Duodenal mucosa (tissue), 2 donors: ENCODE measurements at regions not wholly inside any gene's neighbourhood (a gene's known extent, or its start where the extent isn't known, plus 50 kb on each side); places are given as distances from the start of the nearest gene placed in this dataset.
"Not testable (repeated sequence)": the region's sequence is repeated elsewhere in the genome, so short reads cannot be mapped to it uniquely, and the experiment has no call there.

Experiments used
- H3K27ac ChIP-seq: one replicate; pipeline ENCODE4 v1.7.0; 2013; ENCODE audit warnings: low read depth, low read length
- H3K27me3 ChIP-seq, 2 donors: one replicate each; pipeline ENCODE4 v1.7.0; 2013; ENCODE audit warnings: low read length in 2 of 2, control low read depth in 1 of 2; ENCODE audit not compliant: insufficient read depth in 2 of 2, control insufficient read depth in 1 of 2
- H3K36me3 ChIP-seq, 2 donors: one replicate each; pipeline ENCODE4 v1.7.0; 2013; ENCODE audit warnings: low read length in 2 of 2, control low read depth in 1 of 2; ENCODE audit not compliant: insufficient read depth in 2 of 2, control insufficient read depth in 1 of 2
- H3K4me1 ChIP-seq, 2 donors: one replicate each; pipeline ENCODE4 v1.7.0; 2013; ENCODE audit warnings: low read length in 2 of 2, control low read depth in 1 of 2; ENCODE audit not compliant: insufficient read depth in 2 of 2, control insufficient read depth in 1 of 2
- H3K4me3 ChIP-seq, 2 donors: one replicate each; pipeline ENCODE4 v1.7.0; 2013; ENCODE audit warnings: low read length in 2 of 2, low read depth in 1 of 2
- H3K9ac ChIP-seq, 2 donors: one replicate each; pipeline ENCODE4 v1.7.0; 2013; ENCODE audit warnings: low read length in 2 of 2, low read depth in 1 of 2
- H3K9me3 ChIP-seq, 2 donors: one replicate each; pipeline ENCODE4 v1.7.0; 2013; ENCODE audit warnings: low read length in 2 of 2, control low read depth in 1 of 2; ENCODE audit not compliant: control insufficient read depth in 1 of 2

GRCh38 chr6:81382852-81383251 lies 369.6 kb downstream of the TENT5A start:
- Histone ChIP-seq H3K9me3 (no peaks in the 10 kb centered on the region), H3K4me1 (no peaks in the 10 kb centered on the region), H3K27me3 (no peaks in the 10 kb centered on the region), H3K9ac (no peak overlapping the region), H3K4me3 (no peak overlapping the region), H3K27ac (no peak overlapping the region), H3K36me3 (no peaks in the 10 kb centered on the region)

- H3K27me3 ChIP-seq = no peaks in the 10 kb centered on the region
- no peak overlapping the region for H3K9ac ChIP-seq
- H3K4me3 ChIP-seq = no peak overlapping the region
- no peaks in the 10 kb centered on the region for H3K4me1 ChIP-seq
- H3K9me3 ChIP-seq = no peaks in the 10 kb centered on the region
- H3K27ac ChIP-seq = no peak overlapping the region
- no peaks in the 10 kb centered on the region for H3K36me3 ChIP-seq
Observed at GRCh38 chr6:81381382-81381916, 371.0 kb downstream of the TENT5A start.

- no peak overlapping the region for H3K27ac ChIP-seq
- H3K9me3 ChIP-seq = no peaks in the 10 kb centered on the region
- H3K4me3 ChIP-seq = no peak overlapping the region
- H3K36me3 ChIP-seq = no peaks in the 10 kb centered on the region
- no peaks in the 10 kb centered on the region for H3K27me3 ChIP-seq
- H3K9ac ChIP-seq = no peak overlapping the region
- H3K4me1 ChIP-seq = no peaks in the 10 kb centered on the region
Observed at GRCh38 chr6:81380718-81381338, 371.7 kb downstream of the TENT5A start.

GRCh38 chr6:81376745-81377144 lies 375.7 kb downstream of the TENT5A start:
- Histone ChIP-seq H3K36me3 (no peaks in the 10 kb centered on the region), H3K4me3 (no peak overlapping the region), H3K4me1 (no peaks in the 10 kb centered on the region), H3K9me3 (no peaks in the 10 kb centered on the region), H3K9ac (no peak overlapping the region), H3K27ac (no peak overlapping the region), H3K27me3 (no peaks in the 10 kb centered on the region)

GRCh38 chr6:81373414-81373813 lies 379.1 kb downstream of the TENT5A start:
- no peak overlapping the region for H3K4me3 ChIP-seq
- H3K36me3 ChIP-seq = no peaks in the 10 kb centered on the region
- H3K4me1 ChIP-seq = no peaks in the 10 kb centered on the region
- H3K9me3 ChIP-seq = no peaks in the 10 kb centered on the region
- H3K9ac ChIP-seq = no peak overlapping the region
- no peaks in the 10 kb centered on the region for H3K27me3 ChIP-seq
- no peak overlapping the region for H3K27ac ChIP-seq

GRCh38 chr6:81371930-81372329 lies 380.6 kb downstream of the TENT5A start:
- Histone ChIP-seq H3K4me1 (no peaks in the 10 kb centered on the region), H3K27me3 (no peaks in the 10 kb centered on the region), H3K36me3 (no peaks in the 10 kb centered on the region), H3K9ac (no peak overlapping the region), H3K4me3 (no peak overlapping the region), H3K9me3 (no peaks in the 10 kb centered on the region), H3K27ac (no peak overlapping the region)

GRCh38 chr6:81366972-81367371 lies 385.5 kb downstream of the TENT5A start:
- no peaks in the 10 kb centered on the region for H3K9me3 ChIP-seq
- H3K4me3 ChIP-seq = no peak overlapping the region
- H3K9ac ChIP-seq = no peak overlapping the region
- no peak overlapping the region for H3K27ac ChIP-seq
- H3K4me1 ChIP-seq = no peaks in the 10 kb centered on the region
- H3K36me3 ChIP-seq = no peaks in the 10 kb centered on the region
- no peaks in the 10 kb centered on the region for H3K27me3 ChIP-seq

- no peak overlapping the region for H3K9ac ChIP-seq
- no peaks in the 10 kb centered on the region for H3K36me3 ChIP-seq
- no peak overlapping the region for H3K27ac ChIP-seq
- H3K4me1 ChIP-seq = no peaks in the 10 kb centered on the region
- H3K27me3 ChIP-seq = no peaks in the 10 kb centered on the region
- H3K4me3 ChIP-seq = no peak overlapping the region
- H3K9me3 ChIP-seq = no peaks in the 10 kb centered on the region
Observed at GRCh38 chr6:81362246-81362645, 390.2 kb downstream of the TENT5A start.

GRCh38 chr6:81353262-81353661 lies 399.2 kb downstream of the TENT5A start:
- Histone ChIP-seq H3K9me3 (no peaks in the 10 kb centered on the region), H3K27ac (no peak overlapping the region), H3K27me3 (no peaks in the 10 kb centered on the region), H3K36me3 (no peaks in the 10 kb centered on the region), H3K4me3 (no peak overlapping the region), H3K4me1 (no peaks in the 10 kb centered on the region), H3K9ac (no peak overlapping the region)

GRCh38 chr6:81344026-81344425 lies 408.5 kb downstream of the TENT5A start:
- H3K4me1 ChIP-seq, H3K9me3 ChIP-seq, H3K27ac ChIP-seq, H3K36me3 ChIP-seq, H3K9ac ChIP-seq, H3K27me3 ChIP-seq, H3K4me3 ChIP-seq: not testable (repeated sequence)

GRCh38 chr6:81340946-81341345 lies 411.5 kb downstream of the TENT5A start:
- Histone ChIP-seq H3K36me3 (no peaks in the 10 kb centered on the region), H3K4me3 (no peak overlapping the region), H3K27me3 (no peaks in the 10 kb centered on the region), H3K27ac (no peak overlapping the region), H3K9me3 (no peaks in the 10 kb centered on the region), H3K9ac (no peak overlapping the region), H3K4me1 (no peaks in the 10 kb centered on the region)
